ENCODE measurements at regions not wholly inside any gene's neighbourhood (a gene's known extent, or its start where the extent isn't known, plus 50 kb on each side); places are given as distances from the start of the nearest gene placed in this dataset.
"Not testable (repeated sequence)": the region's sequence is repeated elsewhere in the genome, so short reads cannot be mapped to it uniquely, and the experiment has no call there.

DNA sequence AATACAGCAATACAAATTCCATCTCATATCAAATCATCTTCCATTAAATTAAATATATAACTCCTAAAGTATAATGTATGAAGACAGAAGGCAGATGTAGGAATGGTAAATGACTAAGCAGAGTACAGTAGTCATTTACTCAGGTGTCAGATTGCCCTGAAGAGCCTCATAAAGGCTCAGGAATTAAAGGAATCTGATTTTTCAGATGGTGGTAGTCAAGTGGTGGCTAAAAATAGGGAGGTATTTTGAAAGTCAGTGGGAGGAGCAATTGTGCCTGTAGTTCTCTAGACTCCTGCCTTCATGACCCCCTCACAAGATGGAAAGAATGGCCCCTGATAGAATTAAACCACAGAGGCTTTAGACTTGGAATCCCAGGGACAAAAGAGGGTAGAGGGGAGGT is 142.7 kb upstream of the SYNPR start:
- Histone ChIP-seq H3K4me3 (ENCODE audit: low read length) (no peak overlapping the region), H3K9me3 (ENCODE audit: low read length) (0 out of 2 replicates have a peak, but pooled peaks cover 5% of the 10 kb centered on the region), H3K36me3 (ENCODE audit: low read depth, low read length) (no peaks in the 10 kb centered on the region), H3F3A (ENCODE audit: low read length, unreplicated experiment) (no peaks in the 10 kb centered on the region), H3K9ac (ENCODE audit: low read length) (no peak overlapping the region), H3K4me1 (ENCODE audit: insufficient read depth, low read length) (no peaks in the 10 kb centered on the region), H3K4me2 (ENCODE audit: low read length) (no peak overlapping the region), H3K27me3 (ENCODE audit: low read length) (no peaks in the 10 kb centered on the region), H3K9me2 (replicated peaks; ENCODE audit: low read length) (no peaks in the 10 kb centered on the region), H3K79me2 (ENCODE audit: low read length) (no peaks in the 10 kb centered on the region), H3K27ac (ENCODE audit: low read length) (no peak overlapping the region), H4K20me1 (ENCODE audit: low read length) (no peaks in the 10 kb centered on the region), H2AFZ (ENCODE audit: low read length) (no peak overlapping the region)
- ChIA-PET POLR2A (ENCODE audit: unreplicated experiment) (no interaction called here), CTCF (no interaction called here)
- DNase-seq (no peak), ATAC-seq (no peak)
- no peak for TF ChIP-seq EZH2phosphoT487 (IDR thresholded peaks at IDR 0.05; ENCODE audit: borderline replicate concordance, low read length)
- no TSS peak for BruUV-seq (replicated peaks)
- intact Hi-C loops (cut with micrococcal nuclease): no loop called here

DNA sequence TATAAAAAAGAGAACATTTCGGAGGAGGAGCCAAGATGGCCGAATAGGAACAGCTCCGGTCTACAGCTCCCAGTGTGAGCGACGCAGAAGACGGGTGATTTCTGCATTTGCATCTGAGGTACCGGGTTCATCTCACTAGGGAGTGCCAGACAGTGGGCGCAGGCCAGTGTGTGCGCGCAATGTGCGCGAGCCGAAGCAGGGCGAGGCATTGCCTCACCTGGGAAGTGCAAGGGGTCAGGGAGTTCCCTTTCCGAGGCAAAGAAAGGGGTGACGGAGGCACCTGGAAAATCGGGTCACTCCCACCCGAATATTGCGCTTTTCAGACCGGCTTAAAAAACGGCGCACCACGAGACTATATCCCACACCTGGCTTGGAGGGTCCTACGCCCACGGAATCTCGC is 141.9 kb upstream of the SYNPR start:
- DNase-seq; H3K4me3 ChIP-seq (ENCODE audit: low read length); H2AFZ ChIP-seq (ENCODE audit: low read length); CTCF ChIA-PET; H3K79me2 ChIP-seq (ENCODE audit: low read length); ATAC-seq; H3K9me3 ChIP-seq (ENCODE audit: low read length); H3K27ac ChIP-seq (ENCODE audit: low read length); BruUV-seq (replicated peaks); H3F3A ChIP-seq (ENCODE audit: low read length, unreplicated experiment); POLR2A ChIA-PET (ENCODE audit: unreplicated experiment); H3K36me3 ChIP-seq (ENCODE audit: low read depth, low read length); intact Hi-C loops (cut with micrococcal nuclease); H4K20me1 ChIP-seq (ENCODE audit: low read length); H3K4me2 ChIP-seq (ENCODE audit: low read length); H3K9ac ChIP-seq (ENCODE audit: low read length); H3K4me1 ChIP-seq (ENCODE audit: insufficient read depth, low read length); H3K27me3 ChIP-seq (ENCODE audit: low read length); H3K9me2 ChIP-seq (replicated peaks; ENCODE audit: low read length): not testable (repeated sequence)

- no peaks in the 10 kb centered on the region for H4K20me1 ChIP-seq (ENCODE audit: low read length)
- H2AFZ ChIP-seq (ENCODE audit: low read length): no peak overlapping the region
- H3K36me3 ChIP-seq (ENCODE audit: low read depth, low read length): no peaks in the 10 kb centered on the region
- intact Hi-C loops (cut with micrococcal nuclease): no loop called here
- BruUV-seq (replicated peaks): no TSS peak
- POLR2A ChIA-PET (ENCODE audit: unreplicated experiment): no interaction called here
- H3K27ac ChIP-seq (ENCODE audit: low read length): no peak overlapping the region
- no peak overlapping the region for H3K4me3 ChIP-seq (ENCODE audit: low read length)
- no peaks in the 10 kb centered on the region for H3K4me1 ChIP-seq (ENCODE audit: insufficient read depth, low read length)
- no peaks in the 10 kb centered on the region for H3F3A ChIP-seq (ENCODE audit: low read length, unreplicated experiment)
- DNase-seq: no peak
- no peaks in the 10 kb centered on the region for H3K9me2 ChIP-seq (replicated peaks; ENCODE audit: low read length)
- no peaks in the 10 kb centered on the region for H3K27me3 ChIP-seq (ENCODE audit: low read length)
- no peak overlapping the region for H3K4me2 ChIP-seq (ENCODE audit: low read length)
- H3K9me3 ChIP-seq (ENCODE audit: low read length): 0 out of 2 replicates have a peak, but pooled peaks cover 7% of the 10 kb centered on the region
- H3K79me2 ChIP-seq (ENCODE audit: low read length): no peaks in the 10 kb centered on the region
- ATAC-seq: no peak
- no peak overlapping the region for H3K9ac ChIP-seq (ENCODE audit: low read length)
- CTCF ChIA-PET: no interaction called here
- TF ChIP-seq, protein P1, sequence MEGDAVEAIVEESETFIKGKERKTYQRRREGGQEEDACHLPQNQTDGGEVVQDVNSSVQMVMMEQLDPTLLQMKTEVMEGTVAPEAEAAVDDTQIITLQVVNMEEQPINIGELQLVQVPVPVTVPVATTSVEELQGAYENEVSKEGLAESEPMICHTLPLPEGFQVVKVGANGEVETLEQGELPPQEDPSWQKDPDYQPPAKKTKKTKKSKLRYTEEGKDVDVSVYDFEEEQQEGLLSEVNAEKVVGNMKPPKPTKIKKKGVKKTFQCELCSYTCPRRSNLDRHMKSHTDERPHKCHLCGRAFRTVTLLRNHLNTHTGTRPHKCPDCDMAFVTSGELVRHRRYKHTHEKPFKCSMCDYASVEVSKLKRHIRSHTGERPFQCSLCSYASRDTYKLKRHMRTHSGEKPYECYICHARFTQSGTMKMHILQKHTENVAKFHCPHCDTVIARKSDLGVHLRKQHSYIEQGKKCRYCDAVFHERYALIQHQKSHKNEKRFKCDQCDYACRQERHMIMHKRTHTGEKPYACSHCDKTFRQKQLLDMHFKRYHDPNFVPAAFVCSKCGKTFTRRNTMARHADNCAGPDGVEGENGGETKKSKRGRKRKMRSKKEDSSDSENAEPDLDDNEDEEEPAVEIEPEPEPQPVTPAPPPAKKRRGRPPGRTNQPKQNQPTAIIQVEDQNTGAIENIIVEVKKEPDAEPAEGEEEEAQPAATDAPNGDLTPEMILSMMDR (conservative IDR thresholded peaks at IDR 0.05; ENCODE audit: low read depth, low read length): no peak
- TF ChIP-seq EZH2 (IDR thresholded peaks at IDR 0.05; ENCODE audit: low read length, unreplicated experiment): no peak
- no peak for TF ChIP-seq EZH2phosphoT487 (IDR thresholded peaks at IDR 0.05; ENCODE audit: borderline replicate concordance, low read length)
Observed at GRCh38 chr3:63142681-63143080, 135.4 kb upstream of the SYNPR start.

- DNase-seq (no peak), ATAC-seq (no peak)
- Histone ChIP-seq H3K36me3 (ENCODE audit: low read depth, low read length) (no peaks in the 10 kb centered on the region), H3K9ac (ENCODE audit: low read length) (no peak overlapping the region), H3K4me3 (ENCODE audit: low read length) (no peak overlapping the region), H3F3A (ENCODE audit: low read length, unreplicated experiment) (no peaks in the 10 kb centered on the region), H3K4me1 (ENCODE audit: insufficient read depth, low read length) (no peaks in the 10 kb centered on the region), H3K79me2 (ENCODE audit: low read length) (no peaks in the 10 kb centered on the region), H3K9me3 (ENCODE audit: low read length) (0 out of 2 replicates have a peak, but pooled peaks cover 7% of the 10 kb centered on the region), H4K20me1 (ENCODE audit: low read length) (no peaks in the 10 kb centered on the region), H3K9me2 (replicated peaks; ENCODE audit: low read length) (no peaks in the 10 kb centered on the region), H3K27ac (ENCODE audit: low read length) (no peak overlapping the region), H2AFZ (ENCODE audit: low read length) (no peak overlapping the region), H3K27me3 (ENCODE audit: low read length) (no peaks in the 10 kb centered on the region), H3K4me2 (ENCODE audit: low read length) (no peak overlapping the region)
- ChIA-PET POLR2A (ENCODE audit: unreplicated experiment) (no interaction called here), CTCF (no interaction called here)
- TF ChIP-seq, protein P1 (conservative IDR thresholded peaks at IDR 0.05; ENCODE audit: low read depth, low read length): no peak
- TF ChIP-seq EZH2phosphoT487 (IDR thresholded peaks at IDR 0.05; ENCODE audit: borderline replicate concordance, low read length) (no peak), EZH2 (IDR thresholded peaks at IDR 0.05; ENCODE audit: low read length, unreplicated experiment) (no peak)
- intact Hi-C loops (cut with micrococcal nuclease): no loop called here
- no TSS peak for BruUV-seq (replicated peaks)
Observed at GRCh38 chr3:63146154-63146553, 132.0 kb upstream of the SYNPR start.

Data from PC-3 (cell line).